ENCODE measurements at regions not wholly inside any gene's neighbourhood (a gene's known extent, or its start where the extent isn't known, plus 50 kb on each side); places are given as distances from the start of the nearest gene placed in this dataset.

DNA sequence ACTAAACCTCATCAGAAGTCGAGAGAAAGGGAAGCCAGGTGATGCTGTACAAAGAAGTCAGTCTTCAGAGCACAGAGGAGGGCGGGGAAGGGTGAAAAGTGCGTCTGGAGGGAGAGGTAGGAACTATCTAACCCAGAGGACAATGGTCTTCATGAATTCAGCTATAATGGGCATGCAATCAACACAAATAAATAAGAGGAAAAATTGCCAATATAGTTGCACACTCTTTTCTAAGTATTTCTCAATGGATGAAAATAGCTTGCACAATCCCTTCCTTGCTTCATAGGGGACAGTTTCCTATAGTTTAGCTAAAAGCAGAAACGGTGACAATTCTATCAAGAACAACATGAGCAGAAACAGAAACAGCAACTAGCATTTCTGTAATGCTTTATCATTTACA is 931.2 kb downstream of the AACS start (continued):
- TF ChIP-seq, protein P1, sequence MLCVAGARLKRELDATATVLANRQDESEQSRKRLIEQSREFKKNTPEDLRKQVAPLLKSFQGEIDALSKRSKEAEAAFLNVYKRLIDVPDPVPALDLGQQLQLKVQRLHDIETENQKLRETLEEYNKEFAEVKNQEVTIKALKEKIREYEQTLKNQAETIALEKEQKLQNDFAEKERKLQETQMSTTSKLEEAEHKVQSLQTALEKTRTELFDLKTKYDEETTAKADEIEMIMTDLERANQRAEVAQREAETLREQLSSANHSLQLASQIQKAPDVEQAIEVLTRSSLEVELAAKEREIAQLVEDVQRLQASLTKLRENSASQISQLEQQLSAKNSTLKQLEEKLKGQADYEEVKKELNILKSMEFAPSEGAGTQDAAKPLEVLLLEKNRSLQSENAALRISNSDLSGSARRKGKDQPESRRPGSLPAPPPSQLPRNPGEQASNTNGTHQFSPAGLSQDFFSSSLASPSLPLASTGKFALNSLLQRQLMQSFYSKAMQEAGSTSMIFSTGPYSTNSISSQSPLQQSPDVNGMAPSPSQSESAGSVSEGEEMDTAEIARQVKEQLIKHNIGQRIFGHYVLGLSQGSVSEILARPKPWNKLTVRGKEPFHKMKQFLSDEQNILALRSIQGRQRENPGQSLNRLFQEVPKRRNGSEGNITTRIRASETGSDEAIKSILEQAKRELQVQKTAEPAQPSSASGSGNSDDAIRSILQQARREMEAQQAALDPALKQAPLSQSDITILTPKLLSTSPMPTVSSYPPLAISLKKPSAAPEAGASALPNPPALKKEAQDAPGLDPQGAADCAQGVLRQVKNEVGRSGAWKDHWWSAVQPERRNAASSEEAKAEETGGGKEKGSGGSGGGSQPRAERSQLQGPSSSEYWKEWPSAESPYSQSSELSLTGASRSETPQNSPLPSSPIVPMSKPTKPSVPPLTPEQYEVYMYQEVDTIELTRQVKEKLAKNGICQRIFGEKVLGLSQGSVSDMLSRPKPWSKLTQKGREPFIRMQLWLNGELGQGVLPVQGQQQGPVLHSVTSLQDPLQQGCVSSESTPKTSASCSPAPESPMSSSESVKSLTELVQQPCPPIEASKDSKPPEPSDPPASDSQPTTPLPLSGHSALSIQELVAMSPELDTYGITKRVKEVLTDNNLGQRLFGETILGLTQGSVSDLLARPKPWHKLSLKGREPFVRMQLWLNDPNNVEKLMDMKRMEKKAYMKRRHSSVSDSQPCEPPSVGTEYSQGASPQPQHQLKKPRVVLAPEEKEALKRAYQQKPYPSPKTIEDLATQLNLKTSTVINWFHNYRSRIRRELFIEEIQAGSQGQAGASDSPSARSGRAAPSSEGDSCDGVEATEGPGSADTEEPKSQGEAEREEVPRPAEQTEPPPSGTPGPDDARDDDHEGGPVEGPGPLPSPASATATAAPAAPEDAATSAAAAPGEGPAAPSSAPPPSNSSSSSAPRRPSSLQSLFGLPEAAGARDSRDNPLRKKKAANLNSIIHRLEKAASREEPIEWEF (IDR thresholded peaks at IDR 0.05; ENCODE audit: insufficient replicate concordance, low read depth, low read length), result no peak
- TF ChIP-seq, protein P2, sequence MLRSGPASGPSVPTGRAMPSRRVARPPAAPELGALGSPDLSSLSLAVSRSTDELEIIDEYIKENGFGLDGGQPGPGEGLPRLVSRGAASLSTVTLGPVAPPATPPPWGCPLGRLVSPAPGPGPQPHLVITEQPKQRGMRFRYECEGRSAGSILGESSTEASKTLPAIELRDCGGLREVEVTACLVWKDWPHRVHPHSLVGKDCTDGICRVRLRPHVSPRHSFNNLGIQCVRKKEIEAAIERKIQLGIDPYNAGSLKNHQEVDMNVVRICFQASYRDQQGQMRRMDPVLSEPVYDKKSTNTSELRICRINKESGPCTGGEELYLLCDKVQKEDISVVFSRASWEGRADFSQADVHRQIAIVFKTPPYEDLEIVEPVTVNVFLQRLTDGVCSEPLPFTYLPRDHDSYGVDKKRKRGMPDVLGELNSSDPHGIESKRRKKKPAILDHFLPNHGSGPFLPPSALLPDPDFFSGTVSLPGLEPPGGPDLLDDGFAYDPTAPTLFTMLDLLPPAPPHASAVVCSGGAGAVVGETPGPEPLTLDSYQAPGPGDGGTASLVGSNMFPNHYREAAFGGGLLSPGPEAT (IDR thresholded peaks at IDR 0.05; ENCODE audit: low read depth), result no peak
- TF ChIP-seq, protein P3, sequence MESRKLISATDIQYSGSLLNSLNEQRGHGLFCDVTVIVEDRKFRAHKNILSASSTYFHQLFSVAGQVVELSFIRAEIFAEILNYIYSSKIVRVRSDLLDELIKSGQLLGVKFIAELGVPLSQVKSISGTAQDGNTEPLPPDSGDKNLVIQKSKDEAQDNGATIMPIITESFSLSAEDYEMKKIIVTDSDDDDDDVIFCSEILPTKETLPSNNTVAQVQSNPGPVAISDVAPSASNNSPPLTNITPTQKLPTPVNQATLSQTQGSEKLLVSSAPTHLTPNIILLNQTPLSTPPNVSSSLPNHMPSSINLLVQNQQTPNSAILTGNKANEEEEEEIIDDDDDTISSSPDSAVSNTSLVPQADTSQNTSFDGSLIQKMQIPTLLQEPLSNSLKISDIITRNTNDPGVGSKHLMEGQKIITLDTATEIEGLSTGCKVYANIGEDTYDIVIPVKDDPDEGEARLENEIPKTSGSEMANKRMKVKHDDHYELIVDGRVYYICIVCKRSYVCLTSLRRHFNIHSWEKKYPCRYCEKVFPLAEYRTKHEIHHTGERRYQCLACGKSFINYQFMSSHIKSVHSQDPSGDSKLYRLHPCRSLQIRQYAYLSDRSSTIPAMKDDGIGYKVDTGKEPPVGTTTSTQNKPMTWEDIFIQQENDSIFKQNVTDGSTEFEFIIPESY (IDR thresholded peaks at IDR 0.05), result no peak
- TF ChIP-seq BMI1 (IDR thresholded peaks at IDR 0.05; ENCODE audit: borderline replicate concordance), result no peak
- TF ChIP-seq, protein P4, sequence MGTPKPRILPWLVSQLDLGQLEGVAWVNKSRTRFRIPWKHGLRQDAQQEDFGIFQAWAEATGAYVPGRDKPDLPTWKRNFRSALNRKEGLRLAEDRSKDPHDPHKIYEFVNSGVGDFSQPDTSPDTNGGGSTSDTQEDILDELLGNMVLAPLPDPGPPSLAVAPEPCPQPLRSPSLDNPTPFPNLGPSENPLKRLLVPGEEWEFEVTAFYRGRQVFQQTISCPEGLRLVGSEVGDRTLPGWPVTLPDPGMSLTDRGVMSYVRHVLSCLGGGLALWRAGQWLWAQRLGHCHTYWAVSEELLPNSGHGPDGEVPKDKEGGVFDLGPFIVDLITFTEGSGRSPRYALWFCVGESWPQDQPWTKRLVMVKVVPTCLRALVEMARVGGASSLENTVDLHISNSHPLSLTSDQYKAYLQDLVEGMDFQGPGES (IDR thresholded peaks at IDR 0.05), result no peak
- no peak for TF ChIP-seq MEF2A (IDR thresholded peaks at IDR 0.05; ENCODE audit: insufficient read depth, low read depth, low read length)
- TF ChIP-seq CEBPB (IDR thresholded peaks at IDR 0.05; ENCODE audit: borderline replicate concordance in 1 of 2, low read depth in 2 of 2, low read length in 2 of 2), result no peak
- no peak for TF ChIP-seq CHD2 (IDR thresholded peaks at IDR 0.05; ENCODE audit: borderline replicate concordance, low read depth, low read length)
- TF ChIP-seq KDM1A (IDR thresholded peaks at IDR 0.05; ENCODE audit: borderline replicate concordance), result no peak
